ENCODE measurements at regions not wholly inside any gene's neighbourhood (a gene's known extent, or its start where the extent isn't known, plus 50 kb on each side); places are given as distances from the start of the nearest gene placed in this dataset.

DNA sequence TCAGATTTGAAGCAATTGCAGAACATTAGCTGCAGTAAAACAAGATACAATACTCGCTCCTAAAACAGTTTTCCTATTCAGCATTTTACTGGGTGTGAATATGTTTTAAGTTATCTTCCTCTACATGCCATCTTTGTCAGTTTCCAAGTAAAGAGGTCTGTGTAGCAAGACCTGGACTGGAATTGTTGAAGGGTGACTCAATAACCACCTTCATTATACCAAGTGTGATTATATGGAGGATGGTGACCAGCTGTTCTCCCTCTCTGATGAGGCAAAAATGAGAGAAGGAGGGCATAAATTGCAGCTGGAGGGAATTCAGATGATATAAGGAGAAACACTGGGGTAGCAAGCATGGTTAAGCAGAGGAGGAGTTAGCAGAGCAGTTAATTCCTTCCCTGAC, 922.1 kb upstream of the SLIT2 start:
- no peak for FAIRE-seq

GRCh38 chr4:19329077-19329476, 922.6 kb upstream of the SLIT2 start:
- no peak overlapping the region for H3K4me3 ChIP-seq
- intact Hi-C loops (cut with DNase I): no loop called here
- H3K4me1 ChIP-seq: no peaks in the 10 kb centered on the region
- H3K36me3 ChIP-seq: no peaks in the 10 kb centered on the region
- WGBS, 2 donors: 63 to 75% methylated on average over 4 of the region's 4 CpGs
- TF ChIP-seq, protein P1, sequence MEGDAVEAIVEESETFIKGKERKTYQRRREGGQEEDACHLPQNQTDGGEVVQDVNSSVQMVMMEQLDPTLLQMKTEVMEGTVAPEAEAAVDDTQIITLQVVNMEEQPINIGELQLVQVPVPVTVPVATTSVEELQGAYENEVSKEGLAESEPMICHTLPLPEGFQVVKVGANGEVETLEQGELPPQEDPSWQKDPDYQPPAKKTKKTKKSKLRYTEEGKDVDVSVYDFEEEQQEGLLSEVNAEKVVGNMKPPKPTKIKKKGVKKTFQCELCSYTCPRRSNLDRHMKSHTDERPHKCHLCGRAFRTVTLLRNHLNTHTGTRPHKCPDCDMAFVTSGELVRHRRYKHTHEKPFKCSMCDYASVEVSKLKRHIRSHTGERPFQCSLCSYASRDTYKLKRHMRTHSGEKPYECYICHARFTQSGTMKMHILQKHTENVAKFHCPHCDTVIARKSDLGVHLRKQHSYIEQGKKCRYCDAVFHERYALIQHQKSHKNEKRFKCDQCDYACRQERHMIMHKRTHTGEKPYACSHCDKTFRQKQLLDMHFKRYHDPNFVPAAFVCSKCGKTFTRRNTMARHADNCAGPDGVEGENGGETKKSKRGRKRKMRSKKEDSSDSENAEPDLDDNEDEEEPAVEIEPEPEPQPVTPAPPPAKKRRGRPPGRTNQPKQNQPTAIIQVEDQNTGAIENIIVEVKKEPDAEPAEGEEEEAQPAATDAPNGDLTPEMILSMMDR (IDR thresholded peaks at IDR 0.05): no peak
- ATAC-seq: no peak
- H3K27me3 ChIP-seq: no peaks in the 10 kb centered on the region
- H3K9me3 ChIP-seq: no peaks in the 10 kb centered on the region
- FAIRE-seq: no peak
- DNase-seq: no peak
- H3K27ac ChIP-seq: no peak overlapping the region

More for the DNA sequence above, 922.1 kb upstream of the SLIT2 start:
- Histone ChIP-seq H3K4me3 (no peak overlapping the region), H3K9me3 (no peaks in the 10 kb centered on the region), H3K27me3 (no peaks in the 10 kb centered on the region), H3K4me1 (no peaks in the 10 kb centered on the region), H3K27ac (no peak overlapping the region), H3K36me3 (no peaks in the 10 kb centered on the region)
- no peak for DNase-seq
- intact Hi-C loops (cut with DNase I): no loop called here
- ATAC-seq: no peak
- TF ChIP-seq, protein P1 (IDR thresholded peaks at IDR 0.05): no peak
- WGBS, 2 donors: 59 to 61% methylated on average over 1 of the region's 1 CpG

- TF ChIP-seq, protein P1 (IDR thresholded peaks at IDR 0.05): no peak
- Histone ChIP-seq H3K27me3 (no peaks in the 10 kb centered on the region), H3K9me3 (no peaks in the 10 kb centered on the region), H3K4me1 (no peaks in the 10 kb centered on the region), H3K4me3 (no peak overlapping the region), H3K36me3 (no peaks in the 10 kb centered on the region), H3K27ac (no peak overlapping the region)
- ATAC-seq (no peak), DNase-seq (no peak), FAIRE-seq (no peak)
- intact Hi-C loops (cut with DNase I): no loop called here
- 60 to 74% methylated on average over 1 of the region's 1 CpG for WGBS, 2 donors
Measured at GRCh38 chr4:19327364-19327763, 924.3 kb upstream of the SLIT2 start.

DNA sequence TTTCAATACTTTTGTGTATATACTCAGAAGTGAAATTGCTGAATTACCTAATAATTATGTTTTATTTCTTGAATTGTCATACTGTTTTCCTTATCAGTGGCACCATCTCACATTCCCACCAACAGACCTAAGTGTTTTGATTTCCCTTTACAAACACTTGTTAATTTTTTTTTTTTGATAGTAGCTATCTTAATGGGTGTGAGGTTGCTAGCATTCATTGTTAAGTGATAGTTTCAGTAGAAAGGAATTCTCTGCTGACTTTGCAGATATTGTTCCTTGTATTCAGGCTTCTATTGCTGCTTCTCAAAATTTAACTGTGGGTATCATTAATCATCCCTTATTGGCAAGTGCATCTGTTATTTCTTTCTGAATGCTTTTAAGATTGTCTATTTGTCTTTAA, 927.5 kb upstream of the SLIT2 start:
- Histone ChIP-seq H3K27me3 (no peaks in the 10 kb centered on the region), H3K4me1 (no peaks in the 10 kb centered on the region), H3K36me3 (no peaks in the 10 kb centered on the region), H3K9me3 (no peaks in the 10 kb centered on the region), H3K27ac (no peak overlapping the region), H3K4me3 (no peak overlapping the region)
- TF ChIP-seq, protein P1 (IDR thresholded peaks at IDR 0.05): no peak
- ATAC-seq (no peak), FAIRE-seq (no peak), DNase-seq (no peak)
- intact Hi-C loops (cut with DNase I): no loop called here

DNA sequence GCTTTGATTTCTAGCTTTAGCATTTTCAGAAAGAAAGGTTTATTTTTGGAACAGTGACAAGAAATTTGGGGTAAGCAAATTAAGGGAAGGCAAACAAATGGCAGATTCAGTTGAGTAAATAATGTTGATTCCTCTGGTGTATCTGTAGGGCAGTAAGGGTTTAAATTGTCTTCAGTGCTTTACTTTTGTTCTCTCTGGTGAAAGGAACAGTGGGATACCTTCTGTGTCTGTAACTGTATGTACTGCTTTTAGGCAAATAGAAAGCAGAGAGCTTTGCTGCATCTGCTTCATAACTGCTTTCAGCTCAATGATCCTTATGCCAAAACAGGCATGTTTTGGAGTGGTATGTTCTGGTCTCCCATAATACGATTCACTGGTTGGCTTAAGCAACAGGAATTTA, 932.1 kb upstream of the SLIT2 start:
- ATAC-seq (no peak), FAIRE-seq (no peak), DNase-seq (no peak)
- TF ChIP-seq, protein P1 (IDR thresholded peaks at IDR 0.05): no peak
- Histone ChIP-seq H3K4me1 (no peaks in the 10 kb centered on the region), H3K27ac (no peak overlapping the region), H3K36me3 (no peaks in the 10 kb centered on the region), H3K9me3 (no peaks in the 10 kb centered on the region), H3K27me3 (no peaks in the 10 kb centered on the region), H3K4me3 (no peak overlapping the region)
- intact Hi-C loops (cut with DNase I): no loop called here
- 43 to 52% methylated on average over 1 of the region's 1 CpG for WGBS, 2 donors
